ELF-1 (cell line): ENCODE measurements at regions not wholly inside any gene's neighbourhood (a gene's known extent, or its start where the extent isn't known, plus 50 kb on each side); places are given as distances from the start of the nearest gene placed in this dataset.
"Not testable (repeated sequence)": the region's sequence is repeated elsewhere in the genome, so short reads cannot be mapped to it uniquely, and the experiment has no call there.

ENCODE experiments used
- DNase-seq: peaks from one replicate; pipeline ENCODE4 v3.0.0-alpha.2; 2016; ENCODE audit warnings: low read depth, low spot score

- no peak for DNase-seq
These were observed 55.4 kb downstream of the CTSL start for GRCh38 chr9:87781331-87781730.

- no peak for DNase-seq
These were observed 57.3 kb downstream of the CTSL start for GRCh38 chr9:87783180-87783579.

- DNase-seq, result not testable (repeated sequence)
These were observed 59.5 kb downstream of the CTSL start for GRCh38 chr9:87785315-87785970.

- DNase-seq, result no peak
These were observed 60.5 kb downstream of the CTSL start for GRCh38 chr9:87786423-87786822.

- DNase-seq, result no peak
These were observed 61.0 kb downstream of the CTSL start for GRCh38 chr9:87786876-87787275.

- DNase-seq, result no peak
These were observed 61.8 kb downstream of the CTSL start for GRCh38 chr9:87787735-87788134.

- peak; percentile 64 for DNase-seq
These were observed 66.9 kb downstream of the CTSL start for GRCh38 chr9:87792831-87793288.

GRCh38 chr9:87793292-87793691 lies 67.4 kb downstream of the CTSL start:
- no peak for DNase-seq

GRCh38 chr9:87795178-87795577 lies 69.3 kb downstream of the CTSL start:
- DNase-seq, result peak; percentile 53

- DNase-seq, result no peak
These were observed 70.3 kb downstream of the CTSL start for GRCh38 chr9:87796196-87796595.

GRCh38 chr9:87798261-87798833 lies 72.4 kb downstream of the CTSL start:
- DNase-seq, result no peak

GRCh38 chr9:87799503-87799902 lies 73.6 kb downstream of the CTSL start:
- no peak for DNase-seq

- DNase-seq, result peak; percentile 79
These were observed 74.5 kb downstream of the CTSL start for GRCh38 chr9:87800456-87800855.

GRCh38 chr9:87801013-87801412 lies 75.1 kb downstream of the CTSL start:
- DNase-seq, result no peak

- DNase-seq, result no peak
These were observed 77.2 kb downstream of the CTSL start for GRCh38 chr9:87803166-87803565.

GRCh38 chr9:87803623-87804345 lies 77.9 kb downstream of the CTSL start:
- no peak for DNase-seq

GRCh38 chr9:87805259-87805658 lies 77.4 kb upstream of the SPATA31E1 start:
- no peak for DNase-seq

GRCh38 chr9:87810008-87810407 lies 72.7 kb upstream of the SPATA31E1 start:
- no peak for DNase-seq

GRCh38 chr9:87810679-87811178 lies 71.9 kb upstream of the SPATA31E1 start:
- DNase-seq, result no peak

GRCh38 chr9:87812375-87813118 lies 70.1 kb upstream of the SPATA31E1 start:
- peak; percentile 43 for DNase-seq

- no peak for DNase-seq
These were observed 69.6 kb upstream of the SPATA31E1 start for GRCh38 chr9:87813119-87813463.

- DNase-seq, result no peak
These were observed 66.6 kb upstream of the SPATA31E1 start for GRCh38 chr9:87816036-87816435.
